ENCODE measurements at regions not wholly inside any gene's neighbourhood (a gene's known extent, or its start where the extent isn't known, plus 50 kb on each side); places are given as distances from the start of the nearest gene placed in this dataset.

- Histone ChIP-seq H3K27ac (no peak overlapping the region), H3K4me3 (ENCODE audit: low read depth, low read length) (no peak overlapping the region), H3K36me3 (no peaks in the 10 kb centered on the region), H3K27me3 (ENCODE audit: insufficient read depth, low read depth, severe bottlenecking) (no peaks in the 10 kb centered on the region), H3K9me3 (ENCODE audit: severe bottlenecking) (no peaks in the 10 kb centered on the region)
- no peak for TF ChIP-seq CTCF (IDR thresholded peaks at IDR 0.05; ENCODE audit: low read depth, low read length)
- DNase-seq, result no peak
These were observed 1090.5 kb downstream of the TRHDE start for GRCh38 chr12:73362666-73363065.

DNA sequence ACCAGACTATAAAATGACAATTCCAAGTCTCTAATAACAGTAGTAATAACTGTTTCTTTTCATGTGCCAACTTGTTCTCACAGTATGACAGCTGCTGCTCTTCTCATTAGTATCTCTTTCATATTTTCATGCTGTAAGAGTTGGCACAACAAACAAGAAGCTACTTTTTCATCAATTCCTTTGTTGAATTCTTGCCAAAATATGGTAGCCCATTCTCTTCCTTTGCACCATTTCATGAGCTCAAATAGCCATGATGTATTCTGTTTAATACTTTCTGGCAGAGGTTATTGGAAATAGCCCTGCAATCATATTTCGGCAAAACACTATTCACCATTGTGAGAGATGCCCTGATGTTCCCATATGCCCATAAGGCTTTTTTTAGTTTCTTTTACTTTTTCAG, 1100.7 kb downstream of the TRHDE start:
- H3K9me3 ChIP-seq (ENCODE audit: severe bottlenecking), result no peaks in the 10 kb centered on the region
- H3K27me3 ChIP-seq (ENCODE audit: insufficient read depth, low read depth, severe bottlenecking), result no peaks in the 10 kb centered on the region
- DNase-seq, result no peak
- no peak overlapping the region for H3K4me3 ChIP-seq (ENCODE audit: low read depth, low read length)
- H3K36me3 ChIP-seq, result no peaks in the 10 kb centered on the region
- no peak overlapping the region for H3K27ac ChIP-seq
- TF ChIP-seq CTCF (IDR thresholded peaks at IDR 0.05; ENCODE audit: low read depth, low read length), result no peak

DNA sequence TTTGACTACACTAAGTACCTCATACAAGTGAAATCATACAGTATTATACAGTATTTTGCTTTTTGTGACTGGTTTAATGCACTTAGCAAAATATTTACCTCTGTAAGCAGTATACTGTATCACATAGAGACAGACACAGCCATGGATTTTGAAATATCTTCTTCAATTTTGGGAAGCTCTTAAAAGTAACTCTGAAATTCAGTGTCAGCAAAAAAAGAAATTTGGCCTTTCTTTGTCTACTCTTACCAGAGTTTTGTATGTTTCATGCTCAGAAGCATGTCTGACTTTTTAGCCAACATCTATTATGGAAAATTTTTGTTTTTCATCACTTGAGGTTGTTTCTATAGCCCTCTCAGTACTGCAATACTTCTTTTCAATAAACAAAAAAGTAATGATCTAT, 1102.2 kb downstream of the TRHDE start:
- Histone ChIP-seq H3K4me3 (ENCODE audit: low read depth, low read length) (no peak overlapping the region), H3K27me3 (ENCODE audit: insufficient read depth, low read depth, severe bottlenecking) (no peaks in the 10 kb centered on the region), H3K9me3 (ENCODE audit: severe bottlenecking) (no peaks in the 10 kb centered on the region), H3K27ac (no peak overlapping the region), H3K36me3 (no peaks in the 10 kb centered on the region)
- no peak for TF ChIP-seq CTCF (IDR thresholded peaks at IDR 0.05; ENCODE audit: low read depth, low read length)
- no peak for DNase-seq

DNA sequence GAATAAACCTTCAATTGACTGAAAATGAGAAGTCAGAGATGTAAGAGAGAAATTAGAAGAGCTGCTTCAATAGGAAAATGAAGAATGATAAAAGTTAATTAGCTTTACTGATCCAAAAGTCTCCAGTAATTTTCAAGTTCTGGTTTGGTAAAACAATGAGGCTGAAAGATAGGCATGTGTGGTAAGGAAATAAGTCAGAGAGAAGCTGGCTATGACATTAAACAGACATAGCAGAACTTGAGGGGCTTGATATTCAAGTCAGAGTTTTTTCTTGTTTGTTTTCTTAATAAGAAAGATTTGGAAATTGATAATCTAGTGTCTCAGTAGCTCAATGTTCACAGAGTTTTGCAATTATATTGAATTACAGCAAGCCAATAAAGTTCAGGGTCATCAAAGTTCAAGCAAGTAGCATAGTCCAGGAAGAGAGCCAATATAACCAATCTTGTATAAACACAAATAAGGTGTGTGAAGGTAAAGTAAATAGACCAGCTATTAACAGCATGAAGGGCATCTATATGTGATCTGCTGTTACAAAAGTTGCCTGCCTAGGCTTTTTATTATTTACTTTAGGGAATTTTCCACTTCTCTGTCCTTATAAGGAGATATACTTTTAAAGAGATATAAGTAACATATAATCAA, 1111.5 kb downstream of the TRHDE start:
- no peak overlapping the region for H3K27ac ChIP-seq
- no peak for TF ChIP-seq CTCF (IDR thresholded peaks at IDR 0.05; ENCODE audit: low read depth, low read length)
- H3K36me3 ChIP-seq, result no peaks in the 10 kb centered on the region
- DNase-seq, result no peak
- no peaks in the 10 kb centered on the region for H3K27me3 ChIP-seq (ENCODE audit: insufficient read depth, low read depth, severe bottlenecking)
- no peaks in the 10 kb centered on the region for H3K9me3 ChIP-seq (ENCODE audit: severe bottlenecking)
- no peak overlapping the region for H3K4me3 ChIP-seq (ENCODE audit: low read depth, low read length)

DNA sequence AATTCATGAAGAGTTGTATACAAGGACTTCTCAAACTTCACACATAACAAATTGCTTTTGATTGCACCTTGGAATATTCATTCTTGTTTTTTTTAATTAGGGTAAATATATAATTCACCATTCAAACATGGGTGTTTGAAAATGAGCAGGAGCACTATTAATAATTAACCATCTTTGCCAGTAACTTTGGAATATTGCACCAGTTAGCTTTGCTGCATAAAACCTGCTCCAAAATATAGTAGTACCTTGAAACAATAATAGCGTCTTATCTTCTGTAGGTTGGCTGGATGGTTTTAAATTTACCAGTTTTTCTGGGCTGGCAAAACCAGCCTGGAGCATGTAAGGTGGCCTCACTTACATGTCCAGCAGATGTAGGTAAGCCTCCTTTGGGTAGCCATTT, 1112.4 kb downstream of the TRHDE start:
- DNase-seq, result no peak
- H3K27ac ChIP-seq, result no peak overlapping the region
- no peaks in the 10 kb centered on the region for H3K9me3 ChIP-seq (ENCODE audit: severe bottlenecking)
- TF ChIP-seq CTCF (IDR thresholded peaks at IDR 0.05; ENCODE audit: low read depth, low read length), result no peak
- H3K36me3 ChIP-seq, result no peaks in the 10 kb centered on the region
- no peak overlapping the region for H3K4me3 ChIP-seq (ENCODE audit: low read depth, low read length)
- H3K27me3 ChIP-seq (ENCODE audit: insufficient read depth, low read depth, severe bottlenecking), result no peaks in the 10 kb centered on the region

DNA sequence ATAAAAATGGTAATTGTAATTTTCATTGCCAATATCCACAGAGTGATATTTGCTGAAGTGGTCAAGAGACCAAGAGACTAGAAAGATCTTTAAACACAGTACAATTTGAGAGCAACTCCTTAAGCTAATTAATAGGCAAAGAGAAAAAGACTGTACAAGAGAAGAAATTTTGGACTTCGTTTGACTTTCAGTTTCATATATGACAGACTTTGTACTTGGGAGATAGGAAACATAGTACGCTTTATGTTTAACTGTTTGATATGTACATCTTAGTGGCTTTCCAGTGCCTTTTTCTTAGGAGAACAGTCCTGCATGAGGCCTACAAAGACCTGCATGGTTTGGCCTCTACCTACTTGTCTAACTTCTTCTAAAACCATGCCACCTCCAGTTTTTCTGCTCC, 1118.1 kb downstream of the TRHDE start:
- Histone ChIP-seq H3K36me3 (no peaks in the 10 kb centered on the region), H3K27ac (no peak overlapping the region), H3K9me3 (ENCODE audit: severe bottlenecking) (no peaks in the 10 kb centered on the region), H3K27me3 (ENCODE audit: insufficient read depth, low read depth, severe bottlenecking) (no peaks in the 10 kb centered on the region), H3K4me3 (ENCODE audit: low read depth, low read length) (no peak overlapping the region)
- no peak for TF ChIP-seq CTCF (IDR thresholded peaks at IDR 0.05; ENCODE audit: low read depth, low read length)
- DNase-seq, result no peak

Data from WERI-Rb-1 (cell line).